ENCODE measurements at regions not wholly inside any gene's neighbourhood (a gene's known extent, or its start where the extent isn't known, plus 50 kb on each side); places are given as distances from the start of the nearest gene placed in this dataset.

DNA sequence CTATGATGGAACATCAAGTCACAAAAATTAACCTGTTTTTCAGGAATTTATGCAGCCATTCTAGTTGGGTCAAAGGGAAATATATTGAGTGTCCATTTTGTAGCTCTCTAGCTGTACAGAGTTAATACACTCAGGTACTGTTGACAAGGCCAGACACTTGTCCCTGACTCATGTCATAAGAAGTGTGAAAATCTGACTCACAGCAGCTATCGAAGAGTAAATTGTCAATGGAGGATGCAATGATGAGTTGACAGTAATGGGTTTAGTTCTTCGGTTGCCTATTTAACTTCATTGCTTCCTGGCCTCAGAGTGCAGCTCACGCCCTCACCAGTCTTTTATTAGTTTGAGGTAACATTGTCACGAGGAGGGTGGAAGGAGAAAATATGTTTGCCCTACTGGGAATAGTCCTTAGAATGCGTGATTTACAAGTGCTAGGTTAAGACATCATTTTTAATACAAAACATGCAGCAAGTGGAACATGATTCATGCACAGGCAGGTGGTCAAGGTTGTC is 255.1 kb downstream of the XPNPEP1 start:
- H3K36me3 ChIP-seq (ENCODE audit: control insufficient read depth in 4 of 4, insufficient read depth in 3 of 4, low read depth in 1 of 4, low read length in 3 of 4): no peaks in the 10 kb centered on the region
- no peak overlapping the region for H3K4me3 ChIP-seq (ENCODE audit: low read depth in 1 of 3, low read length in 3 of 3)
- no peaks in the 10 kb centered on the region for H3K4me1 ChIP-seq (ENCODE audit: control insufficient read depth in 4 of 4, insufficient read depth in 4 of 4, low read length in 3 of 4)
- no peaks in the 10 kb centered on the region for H3K27me3 ChIP-seq (ENCODE audit: control insufficient read depth in 4 of 4, insufficient read depth in 4 of 4, low read length in 3 of 4)
- peaks cover 0 to 2% (median 0%) of the 10 kb centered on the region in 4 donors for H3K9me3 ChIP-seq (ENCODE audit: control insufficient read depth in 4 of 4, low read length in 3 of 4)
- H3K9ac ChIP-seq (ENCODE audit: low read depth in 1 of 2, low read length in 2 of 2): no peak overlapping the region
- 78% methylated on average over 5 of the region's 5 CpGs for WGBS
- TF ChIP-seq, protein P1, sequence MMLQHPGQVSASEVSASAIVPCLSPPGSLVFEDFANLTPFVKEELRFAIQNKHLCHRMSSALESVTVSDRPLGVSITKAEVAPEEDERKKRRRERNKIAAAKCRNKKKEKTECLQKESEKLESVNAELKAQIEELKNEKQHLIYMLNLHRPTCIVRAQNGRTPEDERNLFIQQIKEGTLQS (IDR thresholded peaks at IDR 0.05): no peak
- TF ChIP-seq TAF1 (conservative IDR thresholded peaks at IDR 0.05): no peak
- TF ChIP-seq, protein P2, sequence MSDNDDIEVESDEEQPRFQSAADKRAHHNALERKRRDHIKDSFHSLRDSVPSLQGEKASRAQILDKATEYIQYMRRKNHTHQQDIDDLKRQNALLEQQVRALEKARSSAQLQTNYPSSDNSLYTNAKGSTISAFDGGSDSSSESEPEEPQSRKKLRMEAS (IDR thresholded peaks at IDR 0.05): no peak
- TF ChIP-seq, protein P3, sequence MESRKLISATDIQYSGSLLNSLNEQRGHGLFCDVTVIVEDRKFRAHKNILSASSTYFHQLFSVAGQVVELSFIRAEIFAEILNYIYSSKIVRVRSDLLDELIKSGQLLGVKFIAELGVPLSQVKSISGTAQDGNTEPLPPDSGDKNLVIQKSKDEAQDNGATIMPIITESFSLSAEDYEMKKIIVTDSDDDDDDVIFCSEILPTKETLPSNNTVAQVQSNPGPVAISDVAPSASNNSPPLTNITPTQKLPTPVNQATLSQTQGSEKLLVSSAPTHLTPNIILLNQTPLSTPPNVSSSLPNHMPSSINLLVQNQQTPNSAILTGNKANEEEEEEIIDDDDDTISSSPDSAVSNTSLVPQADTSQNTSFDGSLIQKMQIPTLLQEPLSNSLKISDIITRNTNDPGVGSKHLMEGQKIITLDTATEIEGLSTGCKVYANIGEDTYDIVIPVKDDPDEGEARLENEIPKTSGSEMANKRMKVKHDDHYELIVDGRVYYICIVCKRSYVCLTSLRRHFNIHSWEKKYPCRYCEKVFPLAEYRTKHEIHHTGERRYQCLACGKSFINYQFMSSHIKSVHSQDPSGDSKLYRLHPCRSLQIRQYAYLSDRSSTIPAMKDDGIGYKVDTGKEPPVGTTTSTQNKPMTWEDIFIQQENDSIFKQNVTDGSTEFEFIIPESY (IDR thresholded peaks at IDR 0.05): no peak
- TF ChIP-seq SP1 (IDR thresholded peaks at IDR 0.05): no peak
- TF ChIP-seq FOXA1 (IDR thresholded peaks at IDR 0.05): no peak
- TF ChIP-seq HNF4G (IDR thresholded peaks at IDR 0.05): no peak
- TF ChIP-seq NR2F2 (IDR thresholded peaks at IDR 0.05): no peak
- no peak for TF ChIP-seq RAD21 (IDR thresholded peaks at IDR 0.05)
- TF ChIP-seq, protein P4, sequence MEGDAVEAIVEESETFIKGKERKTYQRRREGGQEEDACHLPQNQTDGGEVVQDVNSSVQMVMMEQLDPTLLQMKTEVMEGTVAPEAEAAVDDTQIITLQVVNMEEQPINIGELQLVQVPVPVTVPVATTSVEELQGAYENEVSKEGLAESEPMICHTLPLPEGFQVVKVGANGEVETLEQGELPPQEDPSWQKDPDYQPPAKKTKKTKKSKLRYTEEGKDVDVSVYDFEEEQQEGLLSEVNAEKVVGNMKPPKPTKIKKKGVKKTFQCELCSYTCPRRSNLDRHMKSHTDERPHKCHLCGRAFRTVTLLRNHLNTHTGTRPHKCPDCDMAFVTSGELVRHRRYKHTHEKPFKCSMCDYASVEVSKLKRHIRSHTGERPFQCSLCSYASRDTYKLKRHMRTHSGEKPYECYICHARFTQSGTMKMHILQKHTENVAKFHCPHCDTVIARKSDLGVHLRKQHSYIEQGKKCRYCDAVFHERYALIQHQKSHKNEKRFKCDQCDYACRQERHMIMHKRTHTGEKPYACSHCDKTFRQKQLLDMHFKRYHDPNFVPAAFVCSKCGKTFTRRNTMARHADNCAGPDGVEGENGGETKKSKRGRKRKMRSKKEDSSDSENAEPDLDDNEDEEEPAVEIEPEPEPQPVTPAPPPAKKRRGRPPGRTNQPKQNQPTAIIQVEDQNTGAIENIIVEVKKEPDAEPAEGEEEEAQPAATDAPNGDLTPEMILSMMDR (IDR thresholded peaks at IDR 0.05; ENCODE audit: low read depth, low read length, missing input control): no peak
- no peak for TF ChIP-seq JUND (IDR thresholded peaks at IDR 0.05)
- no peak for TF ChIP-seq GABPA (IDR thresholded peaks at IDR 0.05 in 1 of 2, conservative IDR thresholded peaks at IDR 0.05 in 1 of 2)
- TF ChIP-seq FOXA2 (IDR thresholded peaks at IDR 0.05): no peak
- no peak for TF ChIP-seq YY1 (IDR thresholded peaks at IDR 0.05)
- TF ChIP-seq RXRA (IDR thresholded peaks at IDR 0.05): no peak
- DNase-seq (ENCODE audit: low spot score): no peak
- H3K27ac ChIP-seq (ENCODE audit: low read depth in 1 of 2, low read length in 2 of 2): no peak overlapping the region

DNA sequence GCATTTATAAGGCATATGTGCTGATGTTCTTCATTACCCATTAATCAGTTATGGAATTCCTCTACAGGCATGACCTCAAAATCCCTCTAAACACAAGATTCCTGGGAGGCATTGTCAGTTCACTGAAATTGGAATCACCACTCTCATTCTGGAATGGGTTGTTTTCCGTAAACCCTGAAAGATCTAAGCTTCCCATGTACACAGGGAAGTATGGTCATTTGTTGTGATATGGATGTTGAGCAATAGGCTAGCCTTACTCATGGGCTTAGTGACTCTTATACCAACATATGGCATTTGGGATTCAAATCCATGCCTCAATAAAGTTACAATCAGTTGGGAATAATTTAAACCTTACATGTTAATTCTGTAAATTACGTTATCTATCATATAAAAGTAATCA is 258.0 kb downstream of the XPNPEP1 start:
- no peak overlapping the region for H3K9ac ChIP-seq (ENCODE audit: low read depth in 1 of 2, low read length in 2 of 2)
- TF ChIP-seq, protein P3 (IDR thresholded peaks at IDR 0.05): no peak
- no peak for TF ChIP-seq HNF4G (IDR thresholded peaks at IDR 0.05)
- no peak for TF ChIP-seq HNF4A (conservative IDR thresholded peaks at IDR 0.05)
- peaks cover 0 to 2% (median 0%) of the 10 kb centered on the region in 4 donors for H3K9me3 ChIP-seq (ENCODE audit: control insufficient read depth in 4 of 4, low read length in 3 of 4)
- WGBS: 84% methylated on average over 2 of the region's 2 CpGs
- DNase-seq (ENCODE audit: low spot score): no peak
- H3K4me3 ChIP-seq (ENCODE audit: low read depth in 1 of 3, low read length in 3 of 3): no peak overlapping the region
- H3K4me1 ChIP-seq (ENCODE audit: control insufficient read depth in 4 of 4, insufficient read depth in 4 of 4, low read length in 3 of 4): no peaks in the 10 kb centered on the region
- no peaks in the 10 kb centered on the region for H3K27me3 ChIP-seq (ENCODE audit: control insufficient read depth in 4 of 4, insufficient read depth in 4 of 4, low read length in 3 of 4)
- H3K27ac ChIP-seq (ENCODE audit: low read depth in 1 of 2, low read length in 2 of 2): no peak overlapping the region
- H3K36me3 ChIP-seq (ENCODE audit: control insufficient read depth in 4 of 4, insufficient read depth in 3 of 4, low read depth in 1 of 4, low read length in 3 of 4): no peaks in the 10 kb centered on the region

Data from liver (tissue), 8 donors.